ENCODE measurements at regions not wholly inside any gene's neighbourhood (a gene's known extent, or its start where the extent isn't known, plus 50 kb on each side); places are given as distances from the start of the nearest gene placed in this dataset.

DNA sequence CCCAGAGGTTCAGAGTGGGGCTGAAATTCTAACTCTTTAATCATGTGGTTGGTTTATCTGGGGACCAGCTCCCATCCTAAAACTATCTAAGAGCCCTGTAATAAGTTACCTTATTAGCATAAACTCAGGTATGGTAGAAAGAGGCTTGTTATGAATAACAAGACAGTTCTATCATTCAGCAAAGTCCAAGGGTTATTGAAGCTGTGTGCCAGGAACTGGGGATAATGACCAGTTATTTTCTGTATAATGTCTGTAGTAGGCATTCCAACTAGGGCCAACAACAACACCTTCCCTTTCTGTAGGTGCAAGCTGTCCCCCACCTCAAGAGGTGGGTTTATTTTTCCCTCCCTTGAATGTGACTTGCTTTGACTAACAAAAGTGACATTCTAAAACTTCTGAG, 170.1 kb downstream of the CD83 start:
- Histone ChIP-seq H3K36me3 (replicated peaks in 1 of 2; ENCODE audit: insufficient read depth in 1 of 2, low read depth in 2 of 2) (no peaks in the 10 kb centered on the region), H3K4me1 (no peaks in the 10 kb centered on the region), H3K9me3 (no peaks in the 10 kb centered on the region), H3K27ac (no peak overlapping the region), H3K4me3 (no peak overlapping the region), H3K27me3 (no peaks in the 10 kb centered on the region)
- intact Hi-C loops (cut with DNase I) = no loop called here
- DNase-seq (no peak), ATAC-seq (no peak)
- TF ChIP-seq POLR2A (IDR thresholded peaks at IDR 0.05) = no peak
- TF ChIP-seq, protein P1, sequence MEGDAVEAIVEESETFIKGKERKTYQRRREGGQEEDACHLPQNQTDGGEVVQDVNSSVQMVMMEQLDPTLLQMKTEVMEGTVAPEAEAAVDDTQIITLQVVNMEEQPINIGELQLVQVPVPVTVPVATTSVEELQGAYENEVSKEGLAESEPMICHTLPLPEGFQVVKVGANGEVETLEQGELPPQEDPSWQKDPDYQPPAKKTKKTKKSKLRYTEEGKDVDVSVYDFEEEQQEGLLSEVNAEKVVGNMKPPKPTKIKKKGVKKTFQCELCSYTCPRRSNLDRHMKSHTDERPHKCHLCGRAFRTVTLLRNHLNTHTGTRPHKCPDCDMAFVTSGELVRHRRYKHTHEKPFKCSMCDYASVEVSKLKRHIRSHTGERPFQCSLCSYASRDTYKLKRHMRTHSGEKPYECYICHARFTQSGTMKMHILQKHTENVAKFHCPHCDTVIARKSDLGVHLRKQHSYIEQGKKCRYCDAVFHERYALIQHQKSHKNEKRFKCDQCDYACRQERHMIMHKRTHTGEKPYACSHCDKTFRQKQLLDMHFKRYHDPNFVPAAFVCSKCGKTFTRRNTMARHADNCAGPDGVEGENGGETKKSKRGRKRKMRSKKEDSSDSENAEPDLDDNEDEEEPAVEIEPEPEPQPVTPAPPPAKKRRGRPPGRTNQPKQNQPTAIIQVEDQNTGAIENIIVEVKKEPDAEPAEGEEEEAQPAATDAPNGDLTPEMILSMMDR (IDR thresholded peaks at IDR 0.05) = no peak

DNA sequence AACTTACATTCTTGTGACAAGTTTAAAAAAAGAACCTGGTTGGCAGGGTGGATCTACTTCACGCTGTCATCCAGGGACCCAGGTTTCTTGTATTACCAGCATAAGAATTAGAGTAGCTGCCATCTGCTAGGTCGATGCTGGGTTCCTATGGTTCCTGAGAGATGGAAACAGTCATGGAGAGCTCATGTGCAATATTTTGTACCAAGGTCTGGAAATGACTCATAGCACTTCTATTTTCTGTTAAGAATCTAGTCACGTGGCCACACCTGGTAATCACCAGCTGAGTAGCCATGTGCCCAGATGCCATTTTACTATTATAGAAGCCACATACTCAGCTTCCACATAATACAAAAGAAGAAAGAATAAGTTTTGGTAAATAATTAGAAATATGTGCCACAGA, 171.3 kb downstream of the CD83 start:
- no peak overlapping the region for H3K4me3 ChIP-seq
- no peaks in the 10 kb centered on the region for H3K4me1 ChIP-seq
- TF ChIP-seq POLR2A (IDR thresholded peaks at IDR 0.05) = no peak
- TF ChIP-seq, protein P1 (IDR thresholded peaks at IDR 0.05) = no peak
- no peaks in the 10 kb centered on the region for H3K27me3 ChIP-seq
- intact Hi-C loops (cut with DNase I) = no loop called here
- 86 to 94% methylated on average over 3 of the region's 3 CpGs for WGBS, 2 donors
- no peak for ATAC-seq
- no peak overlapping the region for H3K27ac ChIP-seq
- no peaks in the 10 kb centered on the region for H3K36me3 ChIP-seq (replicated peaks in 1 of 2; ENCODE audit: insufficient read depth in 1 of 2, low read depth in 2 of 2)
- no peaks in the 10 kb centered on the region for H3K9me3 ChIP-seq
- no peak for DNase-seq

DNA sequence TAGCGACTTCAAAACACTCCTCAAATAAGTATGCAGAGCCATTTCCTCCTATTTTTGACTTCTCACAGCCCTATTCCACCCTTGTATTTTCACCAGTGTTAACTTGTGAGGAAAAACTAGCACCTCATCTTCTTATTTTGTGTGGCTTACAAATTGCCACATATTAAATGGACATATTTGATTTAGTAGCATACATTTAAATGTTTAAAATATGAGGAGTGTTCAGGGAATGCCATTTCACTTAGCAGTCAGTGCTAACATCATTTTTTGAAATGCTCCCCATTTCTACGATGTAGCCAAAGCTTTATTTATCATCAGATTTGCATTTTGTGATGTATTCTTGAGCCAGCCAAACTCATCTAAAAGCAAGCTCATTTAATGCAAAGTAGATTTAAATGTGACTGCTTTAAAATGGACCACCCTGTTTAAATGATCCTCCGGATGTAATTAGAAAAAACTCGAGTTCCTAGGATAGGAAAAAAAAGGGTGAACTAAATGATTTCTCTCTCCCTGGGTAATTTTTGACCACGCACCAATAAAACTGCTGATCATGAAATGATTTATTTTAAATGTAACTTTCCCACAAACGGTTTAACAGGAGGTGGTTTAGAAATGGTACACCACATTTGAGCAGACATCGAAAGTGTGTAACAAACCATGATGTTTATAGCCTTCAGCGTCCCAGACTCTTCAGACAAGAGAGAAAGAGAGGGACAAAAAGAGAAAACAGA, 172.6 kb downstream of the CD83 start:
- no peaks in the 10 kb centered on the region for H3K4me1 ChIP-seq
- no peaks in the 10 kb centered on the region for H3K27me3 ChIP-seq
- no peak overlapping the region for H3K27ac ChIP-seq
- TF ChIP-seq, protein P1 (IDR thresholded peaks at IDR 0.05) = no peak
- TF ChIP-seq POLR2A (IDR thresholded peaks at IDR 0.05) = no peak
- intact Hi-C loops (cut with DNase I) = no loop called here
- no peaks in the 10 kb centered on the region for H3K9me3 ChIP-seq
- no peak for ATAC-seq
- no peak for DNase-seq
- 62 to 69% methylated on average over 8 of the region's 8 CpGs for WGBS, 2 donors
- no peaks in the 10 kb centered on the region for H3K36me3 ChIP-seq (replicated peaks in 1 of 2; ENCODE audit: insufficient read depth in 1 of 2, low read depth in 2 of 2)
- H3K4me3 ChIP-seq = no peak overlapping the region

DNA sequence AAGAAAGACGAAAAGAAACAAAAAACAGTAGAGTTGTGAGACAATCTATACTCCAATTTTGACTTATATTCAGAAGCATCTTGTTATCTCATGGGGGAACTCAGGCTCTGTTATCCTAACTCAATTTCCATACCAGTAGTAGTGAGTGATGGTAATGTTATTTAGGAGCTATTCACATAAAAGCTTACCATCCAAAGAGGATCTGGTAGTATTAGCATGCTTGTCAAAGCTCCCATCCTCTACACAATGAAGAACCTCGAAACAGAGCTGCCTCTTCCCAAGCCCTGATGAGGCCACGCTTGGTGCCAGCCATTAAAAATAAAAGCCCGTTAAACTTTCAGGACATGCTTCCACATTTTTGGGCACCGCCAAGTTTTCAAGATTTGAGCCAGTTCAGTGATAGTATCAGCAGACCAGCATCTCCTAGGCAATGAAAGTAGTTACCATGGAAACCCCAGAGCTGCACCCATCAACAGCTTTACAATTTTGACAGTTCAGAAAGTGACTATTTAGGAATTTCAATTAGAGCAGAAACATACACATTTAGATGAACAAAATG, 173.3 kb downstream of the CD83 start:
- ATAC-seq (no peak), DNase-seq (no peak)
- TF ChIP-seq, protein P1 (IDR thresholded peaks at IDR 0.05) = no peak
- TF ChIP-seq POLR2A (IDR thresholded peaks at IDR 0.05) = no peak
- 80 to 87% methylated on average over 5 of the region's 5 CpGs for WGBS, 2 donors
- H3K27me3 ChIP-seq = no peaks in the 10 kb centered on the region
- no peaks in the 10 kb centered on the region for H3K4me1 ChIP-seq
- no peaks in the 10 kb centered on the region for H3K9me3 ChIP-seq
- no peak overlapping the region for H3K4me3 ChIP-seq
- H3K27ac ChIP-seq = no peak overlapping the region
- no peaks in the 10 kb centered on the region for H3K36me3 ChIP-seq (replicated peaks in 1 of 2; ENCODE audit: insufficient read depth in 1 of 2, low read depth in 2 of 2)
- intact Hi-C loops (cut with DNase I) = no loop called here

DNA sequence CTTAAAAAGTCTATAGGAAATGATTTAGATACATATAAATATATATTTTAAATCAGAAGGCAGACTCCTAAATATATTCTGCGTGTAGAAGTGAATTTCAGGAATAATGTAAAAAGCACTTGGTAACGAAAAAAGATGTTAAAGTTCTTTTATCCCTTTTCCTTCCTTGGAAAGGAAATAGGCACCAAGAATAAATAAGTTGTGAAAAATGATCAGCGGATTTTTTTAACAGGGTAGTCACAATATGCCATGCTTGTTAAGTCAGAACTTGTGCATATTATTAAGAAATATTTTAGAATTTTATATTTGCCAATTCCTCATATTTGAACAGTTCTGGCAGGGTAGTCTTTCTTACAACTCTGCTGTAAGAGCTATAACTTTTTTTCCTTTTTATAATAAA, 173.8 kb downstream of the CD83 start:
- H3K9me3 ChIP-seq = no peaks in the 10 kb centered on the region
- WGBS, 2 donors = 87 to 90% methylated on average over 3 of the region's 3 CpGs
- no peak for DNase-seq
- TF ChIP-seq, protein P1 (IDR thresholded peaks at IDR 0.05) = no peak
- TF ChIP-seq POLR2A (IDR thresholded peaks at IDR 0.05) = no peak
- H3K27me3 ChIP-seq = no peaks in the 10 kb centered on the region
- intact Hi-C loops (cut with DNase I) = no loop called here
- H3K36me3 ChIP-seq (replicated peaks in 1 of 2; ENCODE audit: insufficient read depth in 1 of 2, low read depth in 2 of 2) = no peaks in the 10 kb centered on the region
- H3K4me3 ChIP-seq = no peak overlapping the region
- H3K27ac ChIP-seq = no peak overlapping the region
- H3K4me1 ChIP-seq = no peaks in the 10 kb centered on the region
- no peak for ATAC-seq

Measured in body of pancreas (tissue), 4 donors.